PC-3 (cell line): ENCODE measurements at regions not wholly inside any gene's neighbourhood (a gene's known extent, or its start where the extent isn't known, plus 50 kb on each side); places are given as distances from the start of the nearest gene placed in this dataset.

Experiments used
- ATAC-seq: fragments of 200-7000 bp; cut with Tn5 transposase; 2 replicates; pipeline ENCODE4 v1.9.1; 2020; ENCODE audit warnings: mild to moderate bottlenecking, moderate library complexity
- BruUV-seq: library from RNA; stranded (reverse); fragments of 400-500 nt; replicated peaks from 2 replicates; lab custom pipeline; 2021; lab: Mats Ljungman, UMichigan
- CTCF ChIA-PET: fragments of 300-600 bp; sonication (Branson Sonifier 250); formaldehyde crosslinking; loops from one replicate; lab custom pipeline; 2022; ENCODE audit warnings: antibody characterized with exemption; lab: Charles Lee
- POLR2A ChIA-PET: fragments of 300-600 bp; sonication (Branson Sonifier 250); formaldehyde crosslinking; loops from one replicate; lab custom pipeline; 2022; ENCODE audit warnings: antibody characterized with exemption; ENCODE audit not compliant: unreplicated experiment; lab: Charles Lee
- DNase-seq: peaks from one replicate; pipeline ENCODE4 v3.0.0-alpha.2; 2015
- H2AFZ ChIP-seq: fragments of 300-600 bp; sonication (generic); 2 replicates; pipeline ENCODE4 v1.6.0; 2016; ENCODE audit warnings: antibody characterized with exemption, low read length
- H3F3A ChIP-seq: fragments of 300-600 bp; sonication (generic); one replicate; pipeline ENCODE4 v1.6.0; 2017; ENCODE audit warnings: antibody characterized with exemption, low read length, control low read depth, mild to moderate bottlenecking; ENCODE audit not compliant: unreplicated experiment
- H3K27ac ChIP-seq: fragments of 300-600 bp; sonication (generic); 2 replicates; pipeline ENCODE4 v1.5.1; 2016; ENCODE audit warnings: mild to moderate bottlenecking, low read length
- H3K27me3 ChIP-seq: fragments of 300-600 bp; sonication (generic); 2 replicates; pipeline ENCODE4 v1.6.1; 2016; ENCODE audit warnings: low read length, mixed read lengths
- H3K36me3 ChIP-seq: fragments of 300-600 bp; sonication (generic); 2 replicates; pipeline ENCODE4 v1.6.1; 2016; ENCODE audit warnings: low read depth, mixed run types, low read length, mixed read lengths
- H3K4me1 ChIP-seq: fragments of 300-600 bp; sonication (generic); 2 replicates; pipeline ENCODE4 v1.5.1; 2016; ENCODE audit warnings: low read length; ENCODE audit not compliant: insufficient read depth
- H3K4me2 ChIP-seq: fragments of 300-600 bp; sonication (generic); 2 replicates; pipeline ENCODE4 v1.6.0; 2016; ENCODE audit warnings: low read length
- H3K4me3 ChIP-seq: fragments of 300-600 bp; sonication (generic); 2 replicates; pipeline ENCODE4 v1.5.1; 2016; ENCODE audit warnings: mild to moderate bottlenecking, low read length, mixed read lengths
- H3K79me2 ChIP-seq: fragments of 300-600 bp; sonication (generic); 2 replicates; pipeline ENCODE4 v1.6.1; 2017; ENCODE audit warnings: low read length, mixed read lengths
- H3K9ac ChIP-seq: fragments of 300-600 bp; sonication (generic); 2 replicates; pipeline ENCODE4 v1.6.0; 2016; ENCODE audit warnings: mild to moderate bottlenecking, low read length
- H3K9me2 ChIP-seq: fragments of 300-600 bp; sonication (generic); replicated peaks from 2 replicates; pipeline ENCODE4 v1.6.1; 2016; ENCODE audit warnings: mixed run types, low read length, mixed read lengths
- H3K9me3 ChIP-seq: fragments of 300-600 bp; sonication (generic); 2 replicates; pipeline ENCODE4 v1.6.1; 2016; ENCODE audit warnings: low read length, mixed read lengths
- H4K20me1 ChIP-seq: fragments of 300-600 bp; sonication (generic); 2 replicates; pipeline ENCODE4 v1.6.1; 2016; ENCODE audit warnings: low read length, mixed read lengths
- EZH2 ChIP-seq: fragments of 300-600 bp; sonication (generic); IDR thresholded peaks from one replicate; pipeline ENCODE4 v1.6.1; 2017; ENCODE audit warnings: antibody characterized with exemption, mild to moderate bottlenecking, low read length; ENCODE audit not compliant: unreplicated experiment
- EZH2phosphoT487 ChIP-seq: fragments of 300-600 bp; sonication (generic); IDR thresholded peaks from 2 replicates; pipeline ENCODE4 v1.6.1; 2018; ENCODE audit warnings: mild to moderate bottlenecking, antibody characterized with exemption, low read length, borderline replicate concordance
- intact Hi-C: fragments of 100-400 bp; cut with micrococcal nuclease; formaldehyde crosslinking; loops from 2 replicates; pipeline ENCODE4 v1.9.0; 2023
- TF ChIP-seq, protein P1 (sequence below): fragments of 300-600 bp; sonication (generic); conservative IDR thresholded peaks from 2 replicates; pipeline ENCODE4 v1.5.1; 2017; ENCODE audit warnings: antibody characterized with exemption, low read depth, mild to moderate bottlenecking, low read length

DNA sequence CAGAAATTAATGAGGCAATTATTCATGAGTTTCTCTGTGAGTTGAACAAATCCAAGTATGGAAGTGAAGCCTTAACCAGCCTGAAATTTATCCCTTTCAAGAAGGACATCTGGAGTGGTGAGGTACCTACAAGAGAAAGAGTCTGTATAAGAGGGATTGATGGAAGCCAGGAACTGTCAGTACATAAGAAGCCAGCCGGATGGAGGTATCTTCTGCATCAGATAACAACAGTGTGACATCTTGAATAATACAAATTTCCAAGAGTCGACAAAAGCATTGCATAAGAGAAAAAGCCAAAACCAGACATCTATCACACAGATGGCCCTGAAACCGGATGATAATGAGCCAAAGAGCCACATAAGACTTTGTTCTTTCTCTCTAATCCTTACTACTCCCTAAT, 781.2 kb downstream of the FLRT2 start:
- H3K9ac ChIP-seq, result no peak overlapping the region
- ATAC-seq (no peak), DNase-seq (no peak)
- H3K4me3 ChIP-seq, result no peak overlapping the region
- CTCF ChIA-PET, result no interaction called here
- no peak for TF ChIP-seq EZH2
- TF ChIP-seq EZH2phosphoT487, result no peak
- TF ChIP-seq, protein P1, sequence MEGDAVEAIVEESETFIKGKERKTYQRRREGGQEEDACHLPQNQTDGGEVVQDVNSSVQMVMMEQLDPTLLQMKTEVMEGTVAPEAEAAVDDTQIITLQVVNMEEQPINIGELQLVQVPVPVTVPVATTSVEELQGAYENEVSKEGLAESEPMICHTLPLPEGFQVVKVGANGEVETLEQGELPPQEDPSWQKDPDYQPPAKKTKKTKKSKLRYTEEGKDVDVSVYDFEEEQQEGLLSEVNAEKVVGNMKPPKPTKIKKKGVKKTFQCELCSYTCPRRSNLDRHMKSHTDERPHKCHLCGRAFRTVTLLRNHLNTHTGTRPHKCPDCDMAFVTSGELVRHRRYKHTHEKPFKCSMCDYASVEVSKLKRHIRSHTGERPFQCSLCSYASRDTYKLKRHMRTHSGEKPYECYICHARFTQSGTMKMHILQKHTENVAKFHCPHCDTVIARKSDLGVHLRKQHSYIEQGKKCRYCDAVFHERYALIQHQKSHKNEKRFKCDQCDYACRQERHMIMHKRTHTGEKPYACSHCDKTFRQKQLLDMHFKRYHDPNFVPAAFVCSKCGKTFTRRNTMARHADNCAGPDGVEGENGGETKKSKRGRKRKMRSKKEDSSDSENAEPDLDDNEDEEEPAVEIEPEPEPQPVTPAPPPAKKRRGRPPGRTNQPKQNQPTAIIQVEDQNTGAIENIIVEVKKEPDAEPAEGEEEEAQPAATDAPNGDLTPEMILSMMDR, result no peak
- 0 out of 2 replicates have a peak, but pooled peaks cover 5% of the 10 kb centered on the region for H3K27me3 ChIP-seq
- H2AFZ ChIP-seq, result no peak overlapping the region
- 0 out of 2 replicates have a peak, but pooled peaks cover 2% of the 10 kb centered on the region for H3K9me2 ChIP-seq
- no peaks in the 10 kb centered on the region for H4K20me1 ChIP-seq
- no peak overlapping the region for H3K27ac ChIP-seq
- H3K36me3 ChIP-seq, result no peaks in the 10 kb centered on the region
- intact Hi-C loops, result no loop called here
- POLR2A ChIA-PET, result no interaction called here
- H3K9me3 ChIP-seq, result no peaks in the 10 kb centered on the region
- no peaks in the 10 kb centered on the region for H3F3A ChIP-seq
- H3K4me2 ChIP-seq, result no peak overlapping the region
- BruUV-seq, result no TSS peak
- H3K4me1 ChIP-seq, result no peaks in the 10 kb centered on the region
- H3K79me2 ChIP-seq, result no peaks in the 10 kb centered on the region

DNA sequence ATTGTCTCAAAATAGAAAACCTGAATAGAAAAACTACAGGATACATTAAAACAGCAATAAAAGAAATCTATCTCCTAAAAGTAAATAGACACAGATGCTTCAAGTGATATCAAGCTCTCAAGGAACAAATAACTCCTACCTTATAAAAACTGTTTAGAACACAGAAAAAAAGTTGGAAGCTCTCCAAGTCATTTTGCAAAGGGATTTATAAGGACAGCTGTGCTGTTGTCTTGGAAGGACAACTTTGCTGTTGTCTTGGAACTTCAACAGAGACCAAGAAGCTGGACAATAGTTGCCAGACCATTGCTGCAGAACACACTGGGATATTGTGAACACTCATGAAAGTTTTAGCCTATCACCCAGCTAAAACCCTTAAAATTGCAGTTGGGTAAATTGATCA, 780.7 kb downstream of the FLRT2 start:
- Histone ChIP-seq H3F3A (no peaks in the 10 kb centered on the region), H4K20me1 (no peaks in the 10 kb centered on the region), H2AFZ (no peak overlapping the region), H3K4me2 (no peak overlapping the region), H3K27me3 (0 out of 2 replicates have a peak, but pooled peaks cover 5% of the 10 kb centered on the region), H3K36me3 (no peaks in the 10 kb centered on the region), H3K9me2 (0 out of 2 replicates have a peak, but pooled peaks cover 2% of the 10 kb centered on the region), H3K27ac (no peak overlapping the region), H3K79me2 (no peaks in the 10 kb centered on the region), H3K9ac (no peak overlapping the region), H3K4me1 (no peaks in the 10 kb centered on the region), H3K9me3 (no peaks in the 10 kb centered on the region), H3K4me3 (no peak overlapping the region)
- ChIA-PET POLR2A (no interaction called here), CTCF (no interaction called here)
- BruUV-seq, result no TSS peak
- no peak for TF ChIP-seq EZH2
- TF ChIP-seq, protein P1, result no peak
- TF ChIP-seq EZH2phosphoT487, result no peak
- intact Hi-C loops, result no loop called here
- ATAC-seq, result no peak
- no peak for DNase-seq

DNA sequence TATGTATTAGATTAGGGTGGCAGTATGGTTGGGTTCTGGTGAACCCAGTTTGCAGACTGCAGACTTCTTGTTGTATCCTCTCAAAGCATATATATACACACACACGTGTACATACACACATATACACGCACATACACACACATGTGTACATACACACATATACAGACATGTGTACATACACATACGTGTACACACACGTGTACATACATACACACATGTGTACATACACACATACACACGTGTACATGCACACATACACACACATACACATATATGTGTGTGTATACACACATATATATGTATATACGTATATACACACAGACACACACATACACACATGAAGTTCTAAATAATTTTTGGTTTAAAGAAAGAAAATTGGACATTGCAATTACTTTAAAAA, 780.2 kb downstream of the FLRT2 start:
- no peak for DNase-seq
- Histone ChIP-seq H3K27ac (no peak overlapping the region), H3K36me3 (no peaks in the 10 kb centered on the region), H4K20me1 (no peaks in the 10 kb centered on the region), H3K4me1 (no peaks in the 10 kb centered on the region), H3K9ac (no peak overlapping the region), H2AFZ (no peak overlapping the region), H3K79me2 (no peaks in the 10 kb centered on the region), H3K27me3 (0 out of 2 replicates have a peak, but pooled peaks cover 5% of the 10 kb centered on the region), H3K9me3 (no peaks in the 10 kb centered on the region), H3F3A (no peaks in the 10 kb centered on the region), H3K4me3 (no peak overlapping the region), H3K9me2 (0 out of 2 replicates have a peak, but pooled peaks cover 2% of the 10 kb centered on the region), H3K4me2 (no peak overlapping the region)
- intact Hi-C loops, result no loop called here
- POLR2A ChIA-PET, result no interaction called here
- TF ChIP-seq EZH2 (no peak), EZH2phosphoT487 (no peak)
- TF ChIP-seq, protein P1, result no peak
- CTCF ChIA-PET, result no interaction called here
- no TSS peak for BruUV-seq
- ATAC-seq, result no peak
